ENCODE measurements at regions not wholly inside any gene's neighbourhood (a gene's known extent, or its start where the extent isn't known, plus 50 kb on each side); places are given as distances from the start of the nearest gene placed in this dataset.
"Not testable (repeated sequence)": the region's sequence is repeated elsewhere in the genome, so short reads cannot be mapped to it uniquely, and the experiment has no call there.

DNA sequence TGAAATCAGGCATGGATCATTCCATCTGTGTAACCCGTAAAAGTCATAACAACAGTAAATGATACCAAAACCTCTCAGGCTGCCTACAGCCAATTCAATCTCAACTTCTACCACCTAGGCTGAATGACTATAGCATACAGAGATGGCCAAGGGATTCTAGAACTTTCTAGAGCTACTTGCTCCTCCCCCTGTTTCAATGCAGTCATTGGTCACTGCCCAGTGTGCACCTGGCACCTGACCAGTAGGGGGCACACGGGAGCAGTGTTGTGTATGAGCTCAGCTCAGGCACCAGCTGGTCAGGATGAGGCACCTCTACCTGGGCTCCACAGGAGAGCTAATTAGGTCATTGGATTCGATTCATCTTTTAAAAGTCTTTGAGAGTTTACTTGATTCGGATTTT is 86.2 kb downstream of the PLEKHG1 start:
- Mint-ChIP-seq H3K4me1 (ENCODE audit: low read depth) (no peaks in the 10 kb centered on the region), H3K9me3 (no peaks in the 10 kb centered on the region), H3K27ac (no peak overlapping the region), H3K27me3 (peaks cover 1% of the 10 kb centered on the region), H3K36me3 (no peaks in the 10 kb centered on the region), H3K4me3 (no peak overlapping the region)
- POLR2A ChIA-PET: interaction anchor here (1.0 kb wide), 1 partner anchor 86 kb away, joined by 4 read pairs; the partner anchor contains the start of gene PLEKHG1
- intact Hi-C loops (cut with micrococcal nuclease): loop anchor here (1.0 kb wide), 1 partner anchor 129 kb away; no protein-coding TSS in a partner anchor
- CTCF ChIA-PET: interaction anchor here (0.7 to 2.9 kb wide), 16 partner anchors 8 to 268 kb away, joined by 3 to 21 read pairs (median 4); partner anchors contain the start of gene PLEKHG1
- DNase-seq: peak; percentile 73

DNA sequence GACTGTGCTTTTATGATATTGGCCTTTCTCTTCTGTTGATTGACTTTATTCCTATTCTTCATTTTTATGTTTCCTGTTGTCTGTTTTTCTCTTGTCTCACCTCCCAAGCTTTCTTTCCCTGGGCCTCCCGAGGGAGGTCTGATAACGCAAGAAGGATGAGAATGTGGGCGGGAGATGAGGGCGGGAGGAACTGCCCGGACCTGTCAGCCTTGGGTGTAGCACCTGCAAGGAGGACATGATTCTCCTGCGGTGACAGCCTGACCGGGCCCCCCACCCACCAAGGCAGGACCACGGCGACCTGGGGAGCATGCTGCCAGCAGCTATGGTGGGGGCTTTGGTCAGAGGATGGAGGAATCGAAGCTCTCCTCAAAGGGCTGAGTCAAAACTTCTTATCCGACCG is 86.9 kb downstream of the PLEKHG1 start:
- peaks cover 1% of the 10 kb centered on the region for H3K27me3 Mint-ChIP-seq
- no peak overlapping the region for H3K4me3 Mint-ChIP-seq
- H3K9me3 Mint-ChIP-seq: no peaks in the 10 kb centered on the region
- ChIA-PET CTCF (interaction anchor here (0.9 to 2.9 kb wide), 14 partner anchors 9 to 606 kb away, joined by 3 to 21 read pairs (median 4); partner anchors contain the start of gene PLEKHG1), POLR2A (no interaction called here)
- no peaks in the 10 kb centered on the region for H3K36me3 Mint-ChIP-seq
- no peak for DNase-seq
- H3K27ac Mint-ChIP-seq: no peak overlapping the region
- intact Hi-C loops (cut with micrococcal nuclease): loop anchor here (1.0 kb wide), 1 partner anchor 129 kb away; no protein-coding TSS in a partner anchor
- H3K4me1 Mint-ChIP-seq (ENCODE audit: low read depth): no peaks in the 10 kb centered on the region

DNA sequence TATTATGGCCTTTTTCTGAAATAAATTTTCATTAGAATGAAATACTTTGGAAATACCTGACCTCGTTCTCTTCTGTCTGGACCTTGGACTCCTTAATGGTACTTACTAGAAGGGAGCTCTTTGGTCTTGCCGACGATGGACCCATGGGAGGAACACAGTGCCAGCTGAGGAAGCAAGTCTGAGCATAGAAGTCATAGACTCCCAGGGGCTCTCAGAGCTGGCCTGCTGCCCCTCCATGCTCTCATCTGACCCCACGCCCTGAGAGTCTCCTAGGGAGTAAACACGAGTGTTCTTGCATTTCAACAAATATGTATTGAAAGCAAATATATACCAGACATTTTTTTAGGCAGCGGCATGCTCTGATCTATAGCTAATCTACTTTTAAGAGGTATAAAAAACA is 87.8 kb downstream of the PLEKHG1 start:
- CTCF ChIA-PET: interaction anchor here (1.0 to 2.9 kb wide), 5 partner anchors 8 to 607 kb away, joined by 4 to 21 read pairs (median 7); no protein-coding TSS in a partner anchor
- Mint-ChIP-seq H3K9me3 (no peaks in the 10 kb centered on the region), H3K27ac (no peak overlapping the region), H3K4me1 (ENCODE audit: low read depth) (no peaks in the 10 kb centered on the region), H3K4me3 (no peak overlapping the region), H3K27me3 (peaks cover 1% of the 10 kb centered on the region), H3K36me3 (no peaks in the 10 kb centered on the region)
- POLR2A ChIA-PET: no interaction called here
- intact Hi-C loops (cut with micrococcal nuclease): no loop called here
- DNase-seq: no peak

DNA sequence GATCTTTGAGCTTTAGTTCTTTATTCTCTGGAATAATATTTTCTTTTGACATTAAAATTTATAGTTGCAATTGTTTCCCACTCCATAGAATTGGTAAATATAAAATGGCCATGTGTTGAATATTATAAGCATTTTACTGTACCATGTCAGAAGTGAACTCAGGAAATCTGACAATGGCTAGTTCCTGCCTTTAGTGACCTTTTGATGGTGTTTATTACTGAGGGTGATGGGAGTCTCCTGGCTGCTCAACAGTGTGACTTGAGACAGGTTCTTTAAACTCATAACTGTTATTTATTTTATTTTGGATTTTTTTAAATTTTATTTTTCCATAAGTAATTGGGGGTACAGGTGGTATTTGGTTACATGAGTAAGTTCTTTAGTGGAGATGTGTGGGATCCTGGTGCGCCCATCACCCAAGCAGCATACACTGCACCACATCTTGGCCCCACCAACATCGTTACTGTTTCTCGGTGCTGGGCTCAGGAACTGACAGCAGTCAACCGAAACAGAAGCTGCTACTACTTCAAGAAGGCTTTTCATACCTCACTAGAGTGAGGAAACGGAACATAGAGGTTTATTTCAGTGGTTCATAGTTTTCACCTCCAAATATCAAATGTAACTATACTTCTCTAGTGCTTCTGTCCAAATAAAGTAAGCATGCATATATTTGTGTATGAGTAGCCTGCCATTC is 90.4 kb downstream of the PLEKHG1 start:
- no peak overlapping the region for H3K4me3 Mint-ChIP-seq
- H3K36me3 Mint-ChIP-seq: no peaks in the 10 kb centered on the region
- no peak for DNase-seq
- peaks cover 6% of the 10 kb centered on the region for H3K4me1 Mint-ChIP-seq (ENCODE audit: low read depth)
- peaks cover 1% of the 10 kb centered on the region for H3K27me3 Mint-ChIP-seq
- intact Hi-C loops (cut with micrococcal nuclease): no loop called here
- CTCF ChIA-PET: no interaction called here
- POLR2A ChIA-PET: no interaction called here
- H3K27ac Mint-ChIP-seq: no peak overlapping the region
- no peaks in the 10 kb centered on the region for H3K9me3 Mint-ChIP-seq

DNA sequence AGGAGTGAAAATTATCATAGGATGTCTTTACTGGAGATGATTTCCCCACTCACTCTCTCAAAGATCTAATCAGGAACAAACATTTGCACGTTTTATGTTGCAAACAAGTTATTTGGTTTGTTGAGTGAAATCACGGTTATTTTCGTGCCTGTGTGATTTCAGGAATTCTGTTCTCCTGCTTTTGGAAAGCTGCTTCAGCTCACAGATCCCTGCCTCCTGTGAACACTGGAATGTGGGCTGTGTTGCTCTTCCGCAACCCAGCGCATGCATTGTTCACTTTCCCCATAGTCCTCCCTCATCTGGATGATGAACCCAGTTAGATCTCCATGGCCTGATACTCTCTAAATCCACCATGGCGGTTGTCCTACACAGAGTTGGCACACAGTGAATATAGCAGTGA is 91.0 kb downstream of the PLEKHG1 start:
- no peaks in the 10 kb centered on the region for H3K9me3 Mint-ChIP-seq
- intact Hi-C loops (cut with micrococcal nuclease): no loop called here
- no peak overlapping the region for H3K27ac Mint-ChIP-seq
- ChIA-PET CTCF (no interaction called here), POLR2A (no interaction called here)
- H3K27me3 Mint-ChIP-seq: peaks cover 1% of the 10 kb centered on the region
- H3K36me3 Mint-ChIP-seq: no peaks in the 10 kb centered on the region
- no peak overlapping the region for H3K4me3 Mint-ChIP-seq
- H3K4me1 Mint-ChIP-seq (ENCODE audit: low read depth): peaks cover 6% of the 10 kb centered on the region
- DNase-seq: no peak

DNA sequence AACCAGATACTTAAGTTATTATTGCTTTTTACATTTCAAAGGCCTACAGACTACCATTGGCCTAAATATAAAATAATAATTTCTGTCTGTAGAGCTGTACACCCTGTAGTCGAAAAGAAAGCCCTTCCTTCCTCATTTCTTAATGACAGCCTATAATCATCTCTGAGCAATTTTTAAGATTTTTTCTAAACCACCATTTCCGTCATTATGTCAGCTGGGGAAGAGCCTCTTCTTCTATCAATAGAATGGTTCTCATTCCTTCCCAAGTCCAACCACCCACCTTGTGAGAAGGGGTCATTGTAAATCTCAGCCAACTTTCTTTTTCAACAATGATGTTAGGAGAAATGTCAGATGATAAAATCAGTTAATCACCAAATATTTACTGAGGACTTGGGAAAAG is 91.8 kb downstream of the PLEKHG1 start:
- Mint-ChIP-seq H3K27ac (no peak overlapping the region), H3K4me1 (ENCODE audit: low read depth) (peaks cover 6% of the 10 kb centered on the region), H3K27me3 (peaks cover 1% of the 10 kb centered on the region), H3K4me3 (no peak overlapping the region), H3K36me3 (no peaks in the 10 kb centered on the region), H3K9me3 (no peaks in the 10 kb centered on the region)
- DNase-seq: no peak
- POLR2A ChIA-PET: no interaction called here
- intact Hi-C loops (cut with micrococcal nuclease): no loop called here
- CTCF ChIA-PET: no interaction called here

DNA sequence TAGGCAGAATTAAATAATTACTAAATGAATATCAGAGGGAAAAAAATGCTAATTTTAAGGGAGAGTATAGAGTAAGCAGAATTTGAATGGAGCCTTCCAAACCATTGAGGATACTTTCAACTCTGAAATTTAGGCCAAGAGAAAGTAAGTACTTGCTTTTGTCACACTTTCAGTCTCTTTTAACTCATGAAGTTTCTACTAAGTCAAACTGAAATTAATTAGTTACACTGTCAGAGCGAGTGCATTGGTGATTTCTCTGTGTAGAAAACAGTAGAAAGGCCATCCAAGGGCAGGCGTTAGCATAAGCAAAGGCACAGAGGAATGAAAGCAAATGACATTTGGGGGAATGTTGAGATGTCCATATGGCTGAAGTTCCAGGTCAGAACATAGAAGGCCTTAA is 92.9 kb downstream of the PLEKHG1 start:
- POLR2A ChIA-PET: no interaction called here
- peaks cover 1% of the 10 kb centered on the region for H3K27me3 Mint-ChIP-seq
- DNase-seq: no peak
- no peak overlapping the region for H3K4me3 Mint-ChIP-seq
- H3K36me3 Mint-ChIP-seq: no peaks in the 10 kb centered on the region
- no peak overlapping the region for H3K27ac Mint-ChIP-seq
- CTCF ChIA-PET: interaction anchor here (0.8 kb wide), 1 partner anchor 121 kb away, joined by 3 read pairs; no protein-coding TSS in a partner anchor
- H3K9me3 Mint-ChIP-seq: no peaks in the 10 kb centered on the region
- intact Hi-C loops (cut with micrococcal nuclease): no loop called here
- H3K4me1 Mint-ChIP-seq (ENCODE audit: low read depth): peaks cover 6% of the 10 kb centered on the region

DNA sequence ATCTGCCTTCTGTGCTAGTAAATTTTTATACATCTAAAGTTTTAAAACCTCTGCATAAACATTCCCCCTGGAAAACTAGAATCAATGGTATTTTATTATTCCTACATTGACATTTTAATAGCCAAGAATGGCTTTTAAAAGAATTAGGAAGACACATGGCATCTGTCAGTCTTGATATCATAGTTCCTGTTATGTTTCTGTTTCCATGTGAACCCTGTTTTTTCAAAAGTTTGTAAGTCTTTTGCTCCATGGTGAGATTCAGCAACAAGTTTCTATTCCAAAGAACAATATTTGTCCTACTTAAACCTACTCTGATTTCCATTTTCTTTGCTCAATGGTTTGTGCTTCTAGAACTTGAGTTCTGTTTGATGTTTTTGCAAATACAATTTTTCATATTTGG is 95.2 kb downstream of the PLEKHG1 start:
- H3K27ac Mint-ChIP-seq: no peak overlapping the region
- POLR2A ChIA-PET: no interaction called here
- H3K4me3 Mint-ChIP-seq: no peak overlapping the region
- intact Hi-C loops (cut with micrococcal nuclease): no loop called here
- DNase-seq: no peak
- peaks cover 1% of the 10 kb centered on the region for H3K27me3 Mint-ChIP-seq
- no peaks in the 10 kb centered on the region for H3K36me3 Mint-ChIP-seq
- CTCF ChIA-PET: interaction anchor here (1.2 to 1.4 kb wide), 2 partner anchors 9 to 300 kb away, joined by 3 to 7 read pairs; no protein-coding TSS in a partner anchor
- peaks cover 6% of the 10 kb centered on the region for H3K4me1 Mint-ChIP-seq (ENCODE audit: low read depth)
- H3K9me3 Mint-ChIP-seq: no peaks in the 10 kb centered on the region

DNA sequence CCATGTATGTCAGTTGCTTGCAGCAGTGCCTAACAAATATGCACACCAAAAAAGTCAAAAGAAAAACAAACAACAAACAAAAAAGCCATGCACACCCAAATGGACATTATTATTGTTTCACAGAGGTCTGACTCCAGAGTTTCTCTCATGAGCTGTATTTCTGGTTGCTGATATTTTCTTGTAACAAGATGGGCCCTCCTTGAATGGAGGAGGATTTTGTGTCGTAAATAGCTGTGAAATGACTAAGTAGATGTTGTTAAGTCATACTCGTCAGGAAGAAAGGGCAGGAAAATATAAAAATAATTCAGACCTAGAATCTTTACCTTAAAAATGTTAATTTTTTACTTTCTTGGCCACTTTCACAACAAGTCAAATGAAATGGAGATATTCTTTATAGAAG is 96.0 kb downstream of the PLEKHG1 start:
- ChIA-PET CTCF (interaction anchor here (1.2 to 1.4 kb wide), 2 partner anchors 9 to 300 kb away, joined by 3 to 7 read pairs; no protein-coding TSS in a partner anchor), POLR2A (no interaction called here)
- Mint-ChIP-seq H3K36me3 (no peaks in the 10 kb centered on the region), H3K4me3 (no peak overlapping the region), H3K27ac (no peak overlapping the region), H3K9me3 (no peaks in the 10 kb centered on the region), H3K4me1 (ENCODE audit: low read depth) (peaks cover 6% of the 10 kb centered on the region), H3K27me3 (peaks cover 1% of the 10 kb centered on the region)
- intact Hi-C loops (cut with micrococcal nuclease): no loop called here
- no peak for DNase-seq

DNA sequence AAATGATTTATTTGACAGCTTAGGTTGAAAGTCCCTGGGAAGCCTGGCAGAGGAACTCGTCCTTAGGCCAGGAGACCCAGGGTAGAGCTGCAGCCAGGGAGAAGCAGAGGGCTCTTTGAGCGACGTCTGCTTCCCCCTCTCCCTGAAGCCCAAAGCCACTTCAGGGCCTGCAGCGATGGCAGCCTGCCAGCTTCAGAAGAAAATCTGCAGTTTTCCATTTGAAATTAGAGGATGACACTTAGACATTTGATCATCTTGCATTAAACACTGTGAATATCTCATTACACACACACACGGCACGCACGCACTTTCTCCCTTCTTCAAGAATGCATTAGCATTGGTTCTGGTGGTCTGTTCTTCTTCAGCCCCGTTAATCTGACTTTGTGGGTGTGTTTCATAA is 96.5 kb downstream of the PLEKHG1 start:
- Mint-ChIP-seq H3K4me3 (no peak overlapping the region), H3K9me3 (no peaks in the 10 kb centered on the region), H3K27ac (no peak overlapping the region), H3K27me3 (no peaks in the 10 kb centered on the region), H3K36me3 (no peaks in the 10 kb centered on the region), H3K4me1 (ENCODE audit: low read depth) (peaks cover 6% of the 10 kb centered on the region)
- DNase-seq: no peak
- CTCF ChIA-PET: interaction anchor here (1.4 kb wide), 1 partner anchor 10 kb away, joined by 7 read pairs; no protein-coding TSS in a partner anchor
- POLR2A ChIA-PET: no interaction called here
- intact Hi-C loops (cut with micrococcal nuclease): no loop called here

DNA sequence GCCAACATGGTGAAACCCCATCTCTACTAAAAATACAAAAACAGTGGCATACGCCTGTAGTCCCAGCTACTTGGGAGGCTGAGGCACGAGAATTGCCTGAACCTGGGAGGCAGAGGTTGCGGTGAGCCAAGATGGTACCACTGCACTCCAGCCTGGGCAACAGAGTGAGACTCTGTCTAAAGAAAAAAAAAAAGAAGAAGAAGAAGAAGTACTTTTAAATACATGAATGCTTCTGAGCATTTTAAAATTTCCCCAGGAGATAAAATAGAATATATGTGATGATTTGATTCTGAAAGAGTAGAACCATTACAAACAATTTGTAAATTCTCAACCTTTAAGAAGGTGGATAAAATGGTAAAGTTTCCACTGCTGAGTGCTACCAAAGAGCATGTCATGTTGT is 97.2 kb downstream of the PLEKHG1 start:
- H3K4me3 Mint-ChIP-seq; H3K27ac Mint-ChIP-seq; H3K36me3 Mint-ChIP-seq; H3K4me1 Mint-ChIP-seq (ENCODE audit: low read depth); DNase-seq; POLR2A ChIA-PET; H3K9me3 Mint-ChIP-seq; H3K27me3 Mint-ChIP-seq; intact Hi-C loops (cut with micrococcal nuclease): not testable (repeated sequence)
- CTCF ChIA-PET: interaction anchor here (0.8 kb wide), 1 partner anchor 302 kb away, joined by 3 read pairs; no protein-coding TSS in a partner anchor

DNA sequence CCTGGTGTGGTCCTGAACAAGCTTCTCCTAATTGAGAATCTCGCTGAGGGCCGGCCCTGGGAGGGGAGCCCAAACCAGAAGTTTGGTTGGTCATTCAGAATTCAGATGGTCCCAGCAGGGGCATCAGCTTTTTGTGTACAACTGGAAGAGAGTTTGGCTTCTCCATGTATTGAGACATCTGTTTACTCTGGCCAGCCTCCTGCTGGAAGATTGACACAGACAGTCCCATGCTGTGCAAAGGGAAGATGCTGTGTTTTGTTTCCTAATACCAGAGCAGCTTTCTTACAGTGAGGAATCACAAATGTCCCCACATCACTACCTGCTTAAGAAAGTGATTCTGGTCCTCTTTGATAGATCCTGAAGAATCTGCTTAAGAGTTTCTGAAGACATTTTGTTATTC is 97.8 kb downstream of the PLEKHG1 start:
- ChIA-PET CTCF (interaction anchor here (0.8 kb wide), 1 partner anchor 302 kb away, joined by 3 read pairs; no protein-coding TSS in a partner anchor), POLR2A (no interaction called here)
- no peak overlapping the region for H3K27ac Mint-ChIP-seq
- no peak overlapping the region for H3K4me3 Mint-ChIP-seq
- no peak for DNase-seq
- H3K9me3 Mint-ChIP-seq: no peaks in the 10 kb centered on the region
- peaks cover 6% of the 10 kb centered on the region for H3K4me1 Mint-ChIP-seq (ENCODE audit: low read depth)
- no peaks in the 10 kb centered on the region for H3K36me3 Mint-ChIP-seq
- intact Hi-C loops (cut with micrococcal nuclease): no loop called here
- H3K27me3 Mint-ChIP-seq: no peaks in the 10 kb centered on the region

DNA sequence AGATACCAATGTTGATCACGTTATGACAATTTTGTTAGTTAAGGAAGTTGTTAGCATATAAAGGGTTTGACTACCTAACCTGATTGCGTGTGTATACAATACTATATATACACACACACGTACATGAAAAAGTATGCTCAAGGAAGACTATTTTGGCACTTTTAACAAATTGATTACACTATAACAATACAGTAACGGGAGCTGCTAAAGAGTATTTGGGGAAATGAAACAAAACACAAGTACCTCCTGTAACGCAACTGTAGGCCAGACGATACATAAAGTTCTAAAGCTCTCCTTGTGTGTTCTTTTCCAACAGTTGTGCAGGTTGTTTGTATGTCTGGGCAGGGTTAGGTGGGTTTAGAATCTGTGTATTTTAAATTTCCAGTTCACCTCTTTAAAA is 98.7 kb downstream of the PLEKHG1 start:
- no peaks in the 10 kb centered on the region for H3K36me3 Mint-ChIP-seq
- no peak overlapping the region for H3K27ac Mint-ChIP-seq
- H3K9me3 Mint-ChIP-seq: no peaks in the 10 kb centered on the region
- H3K27me3 Mint-ChIP-seq: no peaks in the 10 kb centered on the region
- intact Hi-C loops (cut with micrococcal nuclease): no loop called here
- no peak overlapping the region for H3K4me3 Mint-ChIP-seq
- no peak for DNase-seq
- peaks cover 4% of the 10 kb centered on the region for H3K4me1 Mint-ChIP-seq (ENCODE audit: low read depth)
- ChIA-PET POLR2A (no interaction called here), CTCF (interaction anchor here (1.1 kb wide), 1 partner anchor 12 kb away, joined by 3 read pairs; no protein-coding TSS in a partner anchor)
